H9 (cell line): ENCODE measurements at regions not wholly inside any gene's neighbourhood (a gene's known extent, or its start where the extent isn't known, plus 50 kb on each side); places are given as distances from the start of the nearest gene placed in this dataset.

Source experiments
- DNase-seq: peaks from one replicate; pipeline ENCODE4 v3.0.0-alpha.2; 2017
- H2AFZ ChIP-seq: one replicate; pipeline ENCODE4 v1.6.1; 2013; ENCODE audit warnings: mild to moderate bottlenecking, low read length, control low read depth, moderate library complexity
- H2AK5ac ChIP-seq: 2 replicates; pipeline ENCODE4 v1.6.1; 2013; ENCODE audit warnings: low read length, control low read depth, mixed read lengths; ENCODE audit not compliant: insufficient read length
- H2BK120ac ChIP-seq: one replicate; pipeline ENCODE4 v1.6.1; 2013; ENCODE audit warnings: low read depth, mild to moderate bottlenecking, low read length, control low read depth, inconsistent platforms; ENCODE audit not compliant: poor library complexity, severe bottlenecking
- H2BK12ac ChIP-seq: 2 replicates; pipeline ENCODE4 v1.6.1; 2013; ENCODE audit warnings: low read length, control low read depth, mixed read lengths, low read depth; ENCODE audit not compliant: insufficient read length
- H2BK15ac ChIP-seq: 2 replicates; pipeline ENCODE4 v1.6.1; 2013; ENCODE audit warnings: low read depth, low read length, control low read depth
- H2BK20ac ChIP-seq: one replicate; pipeline ENCODE4 v1.6.1; 2013; ENCODE audit warnings: low read depth, mild to moderate bottlenecking, low read length, control low read depth, inconsistent platforms; ENCODE audit not compliant: poor library complexity, severe bottlenecking
- H2BK5ac ChIP-seq: 2 replicates; pipeline ENCODE4 v1.6.1; 2013; ENCODE audit warnings: low read length, control low read depth, mixed read lengths; ENCODE audit not compliant: insufficient read length
- H3K14ac ChIP-seq: 2 replicates; pipeline ENCODE4 v1.6.1; 2013; ENCODE audit warnings: low read length, control low read depth; ENCODE audit not compliant: insufficient read depth
- H3K18ac ChIP-seq: 2 replicates; pipeline ENCODE4 v1.6.1; 2013; ENCODE audit warnings: low read depth, mild to moderate bottlenecking, mixed read lengths, low read length, control low read depth; ENCODE audit not compliant: insufficient read length
- H3K23ac ChIP-seq: 2 replicates; pipeline ENCODE4 v1.6.1; 2013; ENCODE audit warnings: low read length, control low read depth, mixed read lengths, low read depth; ENCODE audit not compliant: insufficient read length
- H3K23me2 ChIP-seq: 2 replicates; pipeline ENCODE4 v1.6.1; 2013; ENCODE audit warnings: low read depth, mild to moderate bottlenecking, mixed read lengths, low read length, control low read depth; ENCODE audit not compliant: insufficient read length, poor library complexity, severe bottlenecking
- H3K27ac ChIP-seq: 2 replicates; pipeline ENCODE4 v1.5.1; 2013; ENCODE audit warnings: low read length, control low read depth, mixed read lengths, low read depth; ENCODE audit not compliant: insufficient read length
- H3K27me3 ChIP-seq: 2 replicates; pipeline ENCODE4 v1.6.1; 2013; ENCODE audit warnings: low read length, control low read depth, inconsistent platforms; ENCODE audit not compliant: insufficient read depth
- H3K4ac ChIP-seq: 2 replicates; pipeline ENCODE4 v1.6.1; 2013; ENCODE audit warnings: low read depth, mild to moderate bottlenecking, control low read depth, inconsistent platforms, low read length, moderate library complexity
- H3K4me1 ChIP-seq: 2 replicates; pipeline ENCODE4 v1.6.1; 2013; ENCODE audit warnings: low read length, control low read depth, inconsistent platforms; ENCODE audit not compliant: insufficient read depth
- H3K4me2 ChIP-seq: 2 replicates; pipeline ENCODE4 v1.6.1; 2013; ENCODE audit warnings: low read length, control low read depth, mixed read lengths; ENCODE audit not compliant: insufficient read length, insufficient read depth
- H3K56ac ChIP-seq: 2 replicates; pipeline ENCODE4 v1.6.1; 2013; ENCODE audit warnings: low read depth, mild to moderate bottlenecking, mixed read lengths, low read length, control low read depth; ENCODE audit not compliant: insufficient read length
- H3K79me1 ChIP-seq: 2 replicates; pipeline ENCODE4 v1.6.1; 2013; ENCODE audit warnings: low read depth, mild to moderate bottlenecking, moderate library complexity, low read length, control low read depth, inconsistent platforms; ENCODE audit not compliant: insufficient read depth, poor library complexity, severe bottlenecking
- H3K79me2 ChIP-seq: 2 replicates; pipeline ENCODE4 v1.6.1; 2013; ENCODE audit warnings: low read length, control low read depth, inconsistent platforms; ENCODE audit not compliant: insufficient read depth
- H3K9ac ChIP-seq: 2 replicates; pipeline ENCODE4 v1.6.1; 2013; ENCODE audit warnings: low read length, control low read depth, mixed read lengths; ENCODE audit not compliant: insufficient read length; ENCODE audit errors: extremely low read depth
- H3K9me3 ChIP-seq: one replicate; pipeline ENCODE4 v1.6.1; 2013; ENCODE audit warnings: low read depth, low read length, inconsistent platforms; ENCODE audit not compliant: control insufficient read depth
- H3T11ph ChIP-seq: one replicate; pipeline ENCODE4 v1.6.1; 2013; ENCODE audit warnings: mild to moderate bottlenecking, low read length, control low read depth, inconsistent platforms
- H4K20me1 ChIP-seq: one replicate; pipeline ENCODE4 v1.6.1; 2013; ENCODE audit not compliant: control insufficient read depth, insufficient read length, insufficient read depth
- H4K5ac ChIP-seq: 2 replicates; pipeline ENCODE4 v1.6.1; 2013; ENCODE audit warnings: low read depth, mild to moderate bottlenecking, mixed read lengths, low read length, control low read depth; ENCODE audit not compliant: insufficient read length
- H4K8ac ChIP-seq: replicated peaks from 2 replicates; pipeline ENCODE4 v1.6.1; 2013; ENCODE audit warnings: low read length, control low read depth, mixed read lengths, low read depth; ENCODE audit not compliant: insufficient read length
- H4K91ac ChIP-seq: 2 replicates; pipeline ENCODE4 v1.6.1; 2013; ENCODE audit warnings: low read depth, mild to moderate bottlenecking, moderate library complexity, mixed read lengths, low read length, control low read depth; ENCODE audit not compliant: insufficient read length
- H3K27ac Mint-ChIP-seq, 3 experiments: 2 replicates in 2 of 3; 3 replicates in 1 of 3; pipeline ENCODE4 v1.8.0; 2020 to 2021; ENCODE audit warnings: mixed read lengths in 3 of 3, mild to moderate bottlenecking in 1 of 3, moderate library complexity in 1 of 3
- H3K27me3 Mint-ChIP-seq: 2 replicates; pipeline ENCODE4 v1.8.0; 2021; ENCODE audit warnings: low read depth, mild to moderate bottlenecking, moderate library complexity, mixed read lengths
- H3K36me3 Mint-ChIP-seq, 3 experiments: 2 replicates in 2 of 3; 3 replicates in 1 of 3; pipeline ENCODE4 v1.8.0; 2020 to 2021; ENCODE audit warnings: low read depth in 3 of 3, mixed read lengths in 3 of 3; ENCODE audit not compliant: insufficient read depth in 1 of 3
- H3K4me1 Mint-ChIP-seq, 2 experiments: 2 replicates each; pipeline ENCODE4 v1.8.0; 2020; ENCODE audit warnings: mixed read lengths in 2 of 2
- H3K4me3 Mint-ChIP-seq, 2 experiments: 2 replicates in 1 of 2; 3 replicates in 1 of 2; pipeline ENCODE4 v1.8.0; 2020 to 2021; ENCODE audit warnings: mild to moderate bottlenecking in 2 of 2, mixed read lengths in 2 of 2, moderate library complexity in 1 of 2
- H3K9me3 Mint-ChIP-seq, 2 experiments: 2 replicates in 1 of 2; 3 replicates in 1 of 2; pipeline ENCODE4 v1.8.0; 2020; ENCODE audit warnings: mild to moderate bottlenecking in 2 of 2, mixed read lengths in 2 of 2, moderate library complexity in 1 of 2
- WGBS: extraction: QIAGEN DNeasy Blood & Tissue Kit; methylation state at CpG from one replicate; pipeline ENCODE4 v1.1.7; 2013; ENCODE audit warnings: missing lambda C conversion rate, low lambda C conversion rate, mixed read lengths; ENCODE audit not compliant: insufficient read length; ENCODE audit errors: extremely low coverage; 5-methylcytosine and 5-hydroxymethylcytosine counted together
- TF ChIP-seq, protein P1 (sequence below): fragments of 200-600 bp; sonication (generic); conservative IDR thresholded peaks from 3 replicates; pipeline ENCODE4 v1.8.0; 2021; ENCODE audit warnings: antibody characterized with exemption, mild to moderate bottlenecking

DNA sequence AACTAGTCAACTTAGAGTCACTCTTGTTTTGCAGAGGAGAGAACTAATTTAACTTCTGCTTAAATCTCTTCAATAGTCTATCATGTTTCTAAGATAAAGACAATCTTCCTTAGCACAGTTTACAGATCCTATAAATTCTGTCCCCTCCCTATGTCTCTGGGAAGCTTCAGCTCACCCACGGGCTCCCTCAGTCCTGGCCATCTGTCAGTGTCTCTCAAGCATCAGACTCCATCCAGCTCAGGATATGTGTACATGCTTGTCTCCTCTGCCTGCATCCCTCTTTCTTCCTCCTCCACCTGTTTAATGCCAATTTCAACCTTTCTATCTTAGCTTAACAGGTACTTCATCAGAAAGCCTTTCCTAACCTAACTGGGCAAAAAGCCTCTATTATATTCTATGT, 177.1 kb upstream of the PTER start:
- no peak overlapping the region for H2BK120ac ChIP-seq
- no peak overlapping the region for H3K9ac ChIP-seq
- H2BK20ac ChIP-seq = no peak overlapping the region
- TF ChIP-seq, protein P1, sequence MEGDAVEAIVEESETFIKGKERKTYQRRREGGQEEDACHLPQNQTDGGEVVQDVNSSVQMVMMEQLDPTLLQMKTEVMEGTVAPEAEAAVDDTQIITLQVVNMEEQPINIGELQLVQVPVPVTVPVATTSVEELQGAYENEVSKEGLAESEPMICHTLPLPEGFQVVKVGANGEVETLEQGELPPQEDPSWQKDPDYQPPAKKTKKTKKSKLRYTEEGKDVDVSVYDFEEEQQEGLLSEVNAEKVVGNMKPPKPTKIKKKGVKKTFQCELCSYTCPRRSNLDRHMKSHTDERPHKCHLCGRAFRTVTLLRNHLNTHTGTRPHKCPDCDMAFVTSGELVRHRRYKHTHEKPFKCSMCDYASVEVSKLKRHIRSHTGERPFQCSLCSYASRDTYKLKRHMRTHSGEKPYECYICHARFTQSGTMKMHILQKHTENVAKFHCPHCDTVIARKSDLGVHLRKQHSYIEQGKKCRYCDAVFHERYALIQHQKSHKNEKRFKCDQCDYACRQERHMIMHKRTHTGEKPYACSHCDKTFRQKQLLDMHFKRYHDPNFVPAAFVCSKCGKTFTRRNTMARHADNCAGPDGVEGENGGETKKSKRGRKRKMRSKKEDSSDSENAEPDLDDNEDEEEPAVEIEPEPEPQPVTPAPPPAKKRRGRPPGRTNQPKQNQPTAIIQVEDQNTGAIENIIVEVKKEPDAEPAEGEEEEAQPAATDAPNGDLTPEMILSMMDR = no peak
- no peak overlapping the region for H3K14ac ChIP-seq
- no peak overlapping the region for H3T11ph ChIP-seq
- no peak overlapping the region for H4K91ac ChIP-seq
- H4K5ac ChIP-seq = no peak overlapping the region
- Mint-ChIP-seq H3K9me3 (peaks cover 32 to 48% of the 10 kb centered on the region in 2 experiments), H3K36me3 (peaks cover 31 to 48% (median 32%) of the 10 kb centered on the region in 3 experiments), H3K4me1 (no peaks in the 10 kb centered on the region), H3K27ac (no peak overlapping the region), H3K27me3 (peaks cover 4% of the 10 kb centered on the region; the same call in 1 of the 2 replicates), H3K4me3 (no peak overlapping the region)
- no peak overlapping the region for H3K23ac ChIP-seq
- WGBS = no CpG with 5 or more reads among the region's 1 CpG
- no peak overlapping the region for H2AK5ac ChIP-seq
- no peak overlapping the region for H3K56ac ChIP-seq
- H3K4me2 ChIP-seq = no peak overlapping the region
- no peak overlapping the region for H2BK15ac ChIP-seq
- H3K79me1 ChIP-seq = no peaks in the 10 kb centered on the region
- no peak overlapping the region for H2BK12ac ChIP-seq
- no peaks in the 10 kb centered on the region for H3K79me2 ChIP-seq
- peaks cover 20% of the 10 kb centered on the region for H3K9me3 ChIP-seq
- no peaks in the 10 kb centered on the region for H3K27me3 ChIP-seq
- H3K4me1 ChIP-seq = no peaks in the 10 kb centered on the region
- H3K4ac ChIP-seq = no peak overlapping the region
- DNase-seq = no peak
- H3K18ac ChIP-seq = no peak overlapping the region
- no peaks in the 10 kb centered on the region for H4K20me1 ChIP-seq
- no peaks in the 10 kb centered on the region for H3K23me2 ChIP-seq
- no peak overlapping the region for H2BK5ac ChIP-seq
- no peak overlapping the region for H3K27ac ChIP-seq
- H2AFZ ChIP-seq = no peak overlapping the region
- H4K8ac ChIP-seq = no peak overlapping the region
